GM19438 (cell line): ENCODE measurements at regions not wholly inside any gene's neighbourhood (a gene's known extent, or its start where the extent isn't known, plus 50 kb on each side); places are given as distances from the start of the nearest gene placed in this dataset.

Source experiments
- ATAC-seq: cut with Tn5 transposase; IDR thresholded peaks from one replicate; pipeline ENCODE4 v1.9.1; 2021; ENCODE audit warnings: low read depth; ENCODE audit not compliant: unreplicated experiment

GRCh38 chr11:112507281-112507680, 246.6 kb upstream of the PLET1 start:
- no peak for ATAC-seq

GRCh38 chr11:112508750-112509149, 248.1 kb upstream of the PLET1 start:
- no peak for ATAC-seq

- no peak for ATAC-seq
Measured at GRCh38 chr11:112509300-112509699, 248.6 kb upstream of the PLET1 start.

GRCh38 chr11:112511271-112511670, 250.6 kb upstream of the PLET1 start:
- ATAC-seq: no peak

DNA sequence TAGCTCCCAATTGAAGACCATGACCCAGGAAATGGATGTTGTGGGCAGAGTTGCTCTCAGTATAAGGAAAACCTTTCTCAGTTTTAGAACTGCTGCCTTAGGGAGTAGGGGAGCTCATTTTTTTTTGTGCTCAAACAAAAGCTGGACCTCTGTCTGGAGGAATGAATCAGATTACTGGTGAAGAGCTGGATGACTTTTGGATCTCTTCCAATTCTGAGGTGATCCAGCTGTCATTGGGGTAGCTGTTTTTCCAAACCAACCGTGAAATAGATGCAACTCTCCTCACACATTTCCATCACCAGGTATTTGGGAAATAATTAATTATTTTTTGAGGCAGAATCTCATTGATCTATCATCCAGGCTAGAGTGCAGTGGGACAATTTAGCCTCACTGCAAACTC, 251.3 kb upstream of the PLET1 start:
- ATAC-seq: no peak

GRCh38 chr11:112513417-112513816, 252.8 kb upstream of the PLET1 start:
- ATAC-seq: no peak

DNA sequence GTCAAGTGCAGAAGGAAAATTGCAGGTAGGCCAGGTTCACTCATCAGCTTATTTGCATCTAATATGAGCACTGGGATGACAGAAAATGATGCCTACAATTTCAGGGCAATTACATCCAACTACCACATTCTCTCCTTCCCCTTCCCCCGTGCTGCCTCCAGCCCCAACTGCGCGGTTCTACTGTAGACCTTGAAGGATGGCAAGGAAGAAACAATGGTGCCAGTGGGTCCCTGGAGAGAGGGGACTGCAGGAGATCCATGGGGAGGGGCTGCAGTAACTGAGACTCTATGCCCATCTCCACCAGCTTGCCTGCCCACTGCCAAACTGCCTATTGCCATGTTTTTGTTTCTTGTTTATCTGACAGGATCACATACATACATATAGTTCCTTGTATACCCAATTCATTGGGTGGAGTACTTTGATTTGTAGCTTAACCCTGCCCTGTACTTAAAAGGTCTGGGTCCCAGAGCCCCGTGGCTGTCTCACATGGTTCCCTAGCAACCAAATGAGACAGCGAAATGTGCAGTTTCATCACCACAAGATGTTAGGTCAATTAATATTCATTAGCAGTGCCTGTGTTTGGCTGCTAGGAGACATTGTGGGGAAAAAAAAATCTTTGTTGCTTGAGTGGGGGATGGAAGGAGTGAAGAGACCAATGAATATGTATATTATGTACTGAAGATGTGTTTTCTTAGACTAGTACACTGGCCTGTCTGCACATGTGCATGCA, 253.5 kb upstream of the PLET1 start:
- no peak for ATAC-seq

- no peak for ATAC-seq
Measured at GRCh38 chr11:112516261-112516660, 255.6 kb upstream of the PLET1 start.

GRCh38 chr11:112516755-112517154, 256.1 kb upstream of the PLET1 start:
- ATAC-seq: no peak

DNA sequence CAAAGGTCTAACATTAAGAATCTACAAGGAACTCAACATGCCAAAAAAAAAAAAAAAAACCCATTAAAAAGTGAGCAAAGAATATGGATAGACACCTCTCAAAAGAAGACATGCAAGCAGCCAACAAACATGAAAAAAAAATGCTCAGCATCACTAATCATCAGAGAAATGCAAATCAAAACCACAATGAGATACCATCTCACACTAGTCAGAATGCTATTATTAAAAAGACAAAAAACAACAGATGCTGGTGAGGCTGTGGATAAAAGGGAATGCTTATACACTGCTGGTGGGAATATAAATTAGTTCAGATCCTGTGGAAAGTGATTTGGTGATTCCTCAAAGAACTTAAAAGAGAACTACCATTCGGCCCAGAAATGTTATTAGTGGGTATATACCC, 257.7 kb upstream of the PLET1 start:
- ATAC-seq: no peak

DNA sequence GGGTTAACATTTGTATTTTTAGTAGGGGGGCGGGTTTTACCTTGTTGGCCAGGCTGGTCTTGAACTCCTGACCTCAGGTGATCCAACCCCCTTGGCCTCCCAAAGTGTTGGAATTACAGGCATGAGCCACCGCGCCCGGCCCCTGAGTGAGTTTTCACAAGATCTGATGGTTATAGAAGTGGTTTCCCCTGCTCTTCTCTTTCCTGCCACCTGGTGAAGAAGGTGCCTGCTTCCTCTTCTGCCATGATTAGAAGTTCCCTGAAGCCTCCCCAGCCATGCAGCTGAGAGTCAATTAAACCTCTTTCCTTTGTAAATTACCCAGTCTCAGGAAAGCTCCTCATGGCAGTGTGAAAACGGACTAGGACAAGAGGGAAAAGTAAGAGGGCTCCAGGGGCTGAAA, 259.1 kb upstream of the PLET1 start:
- ATAC-seq: no peak

GRCh38 chr11:112520354-112520753, 259.7 kb upstream of the PLET1 start:
- ATAC-seq: no peak

DNA sequence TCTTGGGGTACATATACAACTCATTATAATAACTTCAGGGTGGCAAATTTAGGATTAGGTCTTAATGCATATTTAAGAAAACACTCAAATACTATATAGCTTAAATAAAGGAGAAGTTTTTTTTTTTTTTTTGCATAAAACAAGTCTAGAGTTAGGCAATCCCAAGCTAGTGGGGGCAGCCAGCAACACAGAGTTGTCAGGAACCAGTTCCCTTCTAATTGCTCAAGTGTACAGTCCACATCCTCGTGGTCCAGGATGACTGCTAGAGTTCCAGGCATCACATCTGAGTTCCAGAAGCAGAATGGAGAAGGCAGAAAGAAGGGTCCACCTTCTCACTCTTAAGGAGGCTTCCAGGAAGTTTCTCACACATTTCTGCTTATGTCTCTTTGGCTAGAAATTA, 261.9 kb upstream of the PLET1 start:
- no peak for ATAC-seq

- no peak for ATAC-seq
Measured at GRCh38 chr11:112523031-112523430, 262.4 kb upstream of the PLET1 start.

GRCh38 chr11:112523477-112523876, 262.8 kb upstream of the PLET1 start:
- no peak for ATAC-seq

DNA sequence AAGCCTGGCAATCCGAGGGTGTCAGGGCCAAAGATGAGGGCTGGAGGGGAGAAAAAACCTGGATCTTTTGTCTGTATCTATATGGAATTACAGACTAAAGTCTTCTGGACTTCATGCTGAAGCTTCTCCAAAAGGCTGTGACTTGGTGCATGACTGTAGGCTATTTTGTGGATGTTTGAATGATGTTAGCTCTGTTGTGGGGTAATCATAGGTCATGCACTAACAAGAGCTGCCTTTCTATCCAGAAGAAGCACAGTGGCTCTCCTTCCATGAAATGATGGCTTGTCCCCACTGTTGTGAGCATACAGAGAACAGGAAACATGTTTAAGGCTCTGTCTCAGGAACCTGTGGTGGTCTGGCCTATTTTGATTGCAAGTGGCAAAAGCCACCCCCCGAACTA, 263.3 kb upstream of the PLET1 start:
- no peak for ATAC-seq

DNA sequence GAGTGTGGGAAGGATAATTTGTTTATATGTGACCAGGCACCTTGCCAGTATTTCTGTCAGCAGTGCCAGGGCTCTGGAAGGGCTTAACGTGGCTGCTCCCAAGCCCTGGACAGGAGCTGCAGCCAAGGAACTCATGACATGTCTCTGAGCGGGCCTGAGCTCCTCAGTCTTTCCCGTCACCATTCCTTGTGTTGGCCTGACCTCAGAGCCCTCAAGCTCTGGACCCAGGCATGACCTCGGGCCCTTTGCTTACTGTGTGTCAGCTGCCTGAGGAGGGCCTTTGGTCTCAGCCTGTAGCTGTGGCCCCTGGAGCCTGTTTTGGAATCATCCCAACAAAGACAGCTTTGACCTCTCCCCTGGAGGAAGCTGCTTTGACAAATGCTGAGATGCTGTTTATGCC, 264.1 kb upstream of the PLET1 start:
- ATAC-seq: no peak

GRCh38 chr11:112525270-112525669, 264.6 kb upstream of the PLET1 start:
- no peak for ATAC-seq

- no peak for ATAC-seq
Measured at GRCh38 chr11:112525844-112526590, 265.4 kb upstream of the PLET1 start.

GRCh38 chr11:112526699-112527416, 266.2 kb upstream of the PLET1 start:
- ATAC-seq: no peak

DNA sequence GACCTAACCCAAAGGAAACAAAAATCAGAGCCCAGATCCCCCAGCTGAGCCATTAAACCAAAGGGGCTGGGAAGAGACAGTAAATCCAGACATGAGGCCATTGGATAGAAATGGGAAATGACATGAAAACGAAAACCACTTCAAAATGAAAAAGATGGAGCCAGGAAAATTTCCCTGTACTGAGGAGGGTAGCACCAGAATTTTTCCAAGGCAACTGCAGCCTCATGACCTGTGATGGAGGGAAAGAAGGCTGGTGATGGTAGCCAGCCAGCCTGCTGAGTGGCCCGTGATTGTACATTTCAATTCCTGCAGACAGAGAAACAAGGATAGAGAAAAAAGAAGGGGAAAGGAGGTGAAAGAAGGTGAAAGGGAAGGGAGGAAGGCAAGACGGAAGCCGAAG, 268.4 kb upstream of the PLET1 start:
- ATAC-seq: no peak

GRCh38 chr11:112532506-112532905, 271.8 kb upstream of the PLET1 start:
- ATAC-seq: no peak
